Mesothelial cell of epicardium (in vitro differentiated cells): ENCODE measurements at regions not wholly inside any gene's neighbourhood (a gene's known extent, or its start where the extent isn't known, plus 50 kb on each side); places are given as distances from the start of the nearest gene placed in this dataset.

Experiments used
- DNase-seq, 2 experiments: peaks; one replicate each; pipeline ENCODE4 v3.0.0; 2021; ENCODE audit warnings: low spot score in 2 of 2; ENCODE audit not compliant: unreplicated experiment in 2 of 2
- H3K27ac Mint-ChIP-seq: 2 replicates; pipeline ENCODE4 v1.8.0; 2021; ENCODE audit warnings: mixed read lengths
- H3K27me3 Mint-ChIP-seq: 2 replicates; pipeline ENCODE4 v1.8.0; 2021; ENCODE audit warnings: low read depth, mixed read lengths
- H3K36me3 Mint-ChIP-seq: 2 replicates; pipeline ENCODE4 v1.8.0; 2021; ENCODE audit warnings: mixed read lengths
- H3K4me1 Mint-ChIP-seq: 2 replicates; pipeline ENCODE4 v1.8.0; 2021; ENCODE audit warnings: mixed read lengths
- H3K4me3 Mint-ChIP-seq: 2 replicates; pipeline ENCODE4 v1.8.0; 2021; ENCODE audit warnings: mild to moderate bottlenecking, moderate library complexity, mixed read lengths
- H3K9me3 Mint-ChIP-seq: 2 replicates; pipeline ENCODE4 v1.8.0; 2021; ENCODE audit warnings: mixed read lengths
- CTCF ChIP-seq: fragments of 200-600 bp; sonication (generic); IDR thresholded peaks from one replicate; pipeline ENCODE4 v1.5.0; 2021; ENCODE audit warnings: antibody characterized with exemption; ENCODE audit not compliant: unreplicated experiment

- no peak for DNase-seq
- no peak overlapping the region for H3K4me3 Mint-ChIP-seq
- H3K27ac Mint-ChIP-seq = peak overlapping the region; percentile 8
- H3K36me3 Mint-ChIP-seq = peaks cover 7% of the 10 kb centered on the region
- peaks cover 18% of the 10 kb centered on the region for H3K27me3 Mint-ChIP-seq
- peaks cover 14% of the 10 kb centered on the region for H3K4me1 Mint-ChIP-seq
- TF ChIP-seq CTCF = no peak
- peaks cover 18% of the 10 kb centered on the region for H3K9me3 Mint-ChIP-seq
These were observed 520.5 kb upstream of the TMPO start for GRCh38 chr12:97994746-97995484.

GRCh38 chr12:97995559-97995958 lies 519.8 kb upstream of the TMPO start:
- no peak for TF ChIP-seq CTCF
- Mint-ChIP-seq H3K27me3 (peaks cover 15% of the 10 kb centered on the region), H3K9me3 (peaks cover 18% of the 10 kb centered on the region), H3K36me3 (peaks cover 7% of the 10 kb centered on the region), H3K27ac (no peak overlapping the region), H3K4me3 (no peak overlapping the region), H3K4me1 (peaks cover 14% of the 10 kb centered on the region)
- no peak for DNase-seq

- Mint-ChIP-seq H3K9me3 (no peaks in the 10 kb centered on the region), H3K4me1 (peaks cover 9% of the 10 kb centered on the region), H3K36me3 (no peaks in the 10 kb centered on the region), H3K27ac (no peak overlapping the region), H3K4me3 (no peak overlapping the region), H3K27me3 (peaks cover 7% of the 10 kb centered on the region)
- no peak for DNase-seq
- no peak for TF ChIP-seq CTCF
These were observed 514.0 kb upstream of the TMPO start for GRCh38 chr12:98001430-98001829.

GRCh38 chr12:98002887-98003493 lies 512.4 kb upstream of the TMPO start:
- TF ChIP-seq CTCF = peak; percentile 42
- H3K27ac Mint-ChIP-seq = no peak overlapping the region
- H3K4me1 Mint-ChIP-seq = peaks cover 9% of the 10 kb centered on the region
- H3K4me3 Mint-ChIP-seq = no peak overlapping the region
- H3K27me3 Mint-ChIP-seq = peaks cover 7% of the 10 kb centered on the region
- no peak for DNase-seq
- H3K9me3 Mint-ChIP-seq = peaks cover under 1% of the 10 kb centered on the region
- no peaks in the 10 kb centered on the region for H3K36me3 Mint-ChIP-seq

GRCh38 chr12:98007963-98008362 lies 507.4 kb upstream of the TMPO start:
- peaks cover 12% of the 10 kb centered on the region for H3K9me3 Mint-ChIP-seq

More at GRCh38 chr12:98007963-98008362, 507.4 kb upstream of the TMPO start:
- no peak for TF ChIP-seq CTCF
- no peak overlapping the region for H3K4me3 Mint-ChIP-seq
- no peaks in the 10 kb centered on the region for H3K36me3 Mint-ChIP-seq
- H3K27ac Mint-ChIP-seq = no peak overlapping the region
- H3K4me1 Mint-ChIP-seq = peaks cover 1% of the 10 kb centered on the region
- H3K27me3 Mint-ChIP-seq = peaks cover 4% of the 10 kb centered on the region
- DNase-seq = no peak
